Stimulated activated naive CD8-positive, alpha-beta T cell treated with anti-CD3 and anti-CD28 coated beads, Interleukin-15, amount 100 ng/mL, for 72 hours (primary cell): ENCODE measurements at regions not wholly inside any gene's neighbourhood (a gene's known extent, or its start where the extent isn't known, plus 50 kb on each side); places are given as distances from the start of the nearest gene placed in this dataset.

Experiments used
- ATAC-seq: fragments of 150-1000 bp; cut with Tn5 transposase; 2 replicates; pipeline ENCODE4 v1.10.0; 2021; ENCODE audit warnings: mild to moderate bottlenecking, moderate library complexity
- DNase-seq, 2 donors: peaks; one replicate each; pipeline ENCODE4 v3.0.0; 2021 to 2022
- H3K27ac Mint-ChIP-seq, 2 donors: one replicate each; pipeline ENCODE4 v1.8.0; 2022; ENCODE audit warnings: mild to moderate bottlenecking in 2 of 2, mixed read lengths in 2 of 2, moderate library complexity in 2 of 2
- H3K27me3 Mint-ChIP-seq: one replicate; pipeline ENCODE4 v1.8.0; 2022; ENCODE audit warnings: mixed read lengths
- H3K4me1 Mint-ChIP-seq: one replicate; pipeline ENCODE4 v1.8.0; 2022; ENCODE audit warnings: mild to moderate bottlenecking, mixed read lengths
- H3K4me3 Mint-ChIP-seq, 2 donors: one replicate each; pipeline ENCODE4 v1.8.0; 2022; ENCODE audit warnings: mild to moderate bottlenecking in 2 of 2, mixed read lengths in 2 of 2, moderate library complexity in 1 of 2
- H3K9me3 Mint-ChIP-seq, 2 donors: one replicate each; pipeline ENCODE4 v1.8.0; 2022; ENCODE audit warnings: mixed read lengths in 2 of 2

DNA sequence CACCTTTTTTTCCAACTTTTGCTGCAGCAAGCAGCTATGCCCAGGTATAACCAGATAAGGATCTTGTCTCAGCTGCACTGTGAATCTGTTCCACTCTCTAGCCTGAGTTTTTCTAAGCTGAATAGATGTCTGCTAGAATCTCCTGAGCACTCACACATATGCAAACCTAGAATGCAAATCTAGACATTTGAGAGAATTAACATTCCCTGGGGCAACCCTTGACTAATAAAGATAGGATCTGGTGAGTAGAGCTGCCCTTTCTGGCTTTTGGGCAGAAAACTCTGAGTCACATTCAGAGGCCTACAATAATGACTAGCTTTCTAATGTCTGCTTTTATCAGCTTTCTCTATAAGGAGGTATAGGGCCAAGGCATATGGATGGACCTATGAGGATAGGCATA, 61.4 kb upstream of the BARHL2 start:
- no peak for ATAC-seq
- H3K27ac Mint-ChIP-seq, result no peak overlapping the region
- no peaks in the 10 kb centered on the region for H3K4me1 Mint-ChIP-seq
- peaks cover 9% of the 10 kb centered on the region for H3K27me3 Mint-ChIP-seq
- H3K9me3 Mint-ChIP-seq, result no peaks in the 10 kb centered on the region
- no peak overlapping the region for H3K4me3 Mint-ChIP-seq
- no peak for DNase-seq

DNA sequence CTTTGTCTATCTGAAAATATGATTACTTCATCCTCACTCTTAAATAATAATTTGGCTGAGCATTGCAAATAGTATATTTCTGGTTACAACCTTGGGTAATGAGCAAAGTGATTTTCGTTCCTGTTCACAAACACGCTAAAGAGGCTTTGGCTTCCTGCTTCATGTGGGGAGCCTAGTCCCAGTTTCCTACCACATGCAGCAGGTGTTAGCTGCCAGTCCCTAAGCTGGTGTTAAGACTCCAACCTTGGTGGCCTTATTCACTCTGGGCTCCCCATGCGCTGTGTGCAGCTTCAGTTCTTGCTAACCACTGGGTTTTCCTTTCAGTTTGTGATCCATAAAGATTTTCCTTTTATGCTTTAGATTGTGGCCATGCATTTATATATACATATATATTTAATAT, 56.7 kb upstream of the BARHL2 start:
- H3K27me3 Mint-ChIP-seq, result peaks cover 9% of the 10 kb centered on the region
- no peaks in the 10 kb centered on the region for H3K9me3 Mint-ChIP-seq
- DNase-seq (no peak), ATAC-seq (no peak)
- H3K27ac Mint-ChIP-seq, result no peak overlapping the region
- H3K4me3 Mint-ChIP-seq, result no peak overlapping the region
- no peaks in the 10 kb centered on the region for H3K4me1 Mint-ChIP-seq

DNA sequence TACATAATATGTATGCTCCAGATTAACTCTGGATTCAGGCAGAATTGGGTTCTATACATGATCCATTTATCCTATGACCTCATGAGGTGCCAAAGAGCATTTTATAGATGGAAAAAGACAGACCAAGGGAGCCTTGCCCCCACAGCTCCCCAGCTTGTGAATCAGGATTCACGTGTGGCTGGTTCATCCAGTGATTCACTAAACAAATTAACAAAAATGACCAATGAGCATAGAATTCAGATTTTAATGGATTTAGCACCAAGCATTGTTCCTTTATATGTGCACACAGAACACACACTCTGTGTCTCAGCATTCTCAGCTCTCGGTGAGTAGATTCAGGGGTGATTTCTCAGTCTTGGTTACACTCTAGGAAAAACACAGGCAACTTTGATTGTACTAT, 51.7 kb upstream of the BARHL2 start:
- ATAC-seq (no peak), DNase-seq (no peak)
- H3K27me3 Mint-ChIP-seq, result peaks cover 32% of the 10 kb centered on the region
- no peak overlapping the region for H3K27ac Mint-ChIP-seq
- peaks cover 5% of the 10 kb centered on the region for H3K4me1 Mint-ChIP-seq
- H3K4me3 Mint-ChIP-seq, result no peak overlapping the region
- H3K9me3 Mint-ChIP-seq, result peaks cover 3 to 7% of the 10 kb centered on the region in 2 donors

DNA sequence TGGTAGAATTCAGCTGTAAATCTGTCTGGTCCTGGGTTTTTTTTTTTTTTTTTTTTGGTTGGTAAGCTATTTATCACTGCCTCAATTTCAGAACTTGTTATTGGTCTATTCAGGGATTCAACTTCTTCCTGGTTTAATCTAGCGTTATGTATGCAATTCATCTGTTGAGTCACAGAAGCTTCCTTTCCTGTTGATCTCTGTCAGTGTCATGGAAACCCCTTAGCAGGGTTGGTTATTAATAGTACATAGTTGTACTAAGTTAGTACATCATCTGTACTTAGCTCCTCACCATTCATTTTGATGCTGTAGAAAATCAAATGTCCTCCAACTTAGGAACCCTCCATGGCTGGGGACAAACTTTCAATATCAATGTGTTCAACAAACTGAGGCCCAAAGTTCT, 51.0 kb upstream of the BARHL2 start:
- no peak for DNase-seq
- no peak for ATAC-seq
- peak overlapping the region in 1 of 2 donors; percentile 54 for H3K27ac Mint-ChIP-seq

More for the DNA sequence above, 51.0 kb upstream of the BARHL2 start:
- H3K9me3 Mint-ChIP-seq, result peaks cover 3 to 7% of the 10 kb centered on the region in 2 donors
- H3K27me3 Mint-ChIP-seq, result peaks cover 33% of the 10 kb centered on the region
- H3K4me1 Mint-ChIP-seq, result peaks cover 5% of the 10 kb centered on the region
- H3K4me3 Mint-ChIP-seq, result no peak overlapping the region
